ENCODE measurements at regions not wholly inside any gene's neighbourhood (a gene's known extent, or its start where the extent isn't known, plus 50 kb on each side); places are given as distances from the start of the nearest gene placed in this dataset.

DNA sequence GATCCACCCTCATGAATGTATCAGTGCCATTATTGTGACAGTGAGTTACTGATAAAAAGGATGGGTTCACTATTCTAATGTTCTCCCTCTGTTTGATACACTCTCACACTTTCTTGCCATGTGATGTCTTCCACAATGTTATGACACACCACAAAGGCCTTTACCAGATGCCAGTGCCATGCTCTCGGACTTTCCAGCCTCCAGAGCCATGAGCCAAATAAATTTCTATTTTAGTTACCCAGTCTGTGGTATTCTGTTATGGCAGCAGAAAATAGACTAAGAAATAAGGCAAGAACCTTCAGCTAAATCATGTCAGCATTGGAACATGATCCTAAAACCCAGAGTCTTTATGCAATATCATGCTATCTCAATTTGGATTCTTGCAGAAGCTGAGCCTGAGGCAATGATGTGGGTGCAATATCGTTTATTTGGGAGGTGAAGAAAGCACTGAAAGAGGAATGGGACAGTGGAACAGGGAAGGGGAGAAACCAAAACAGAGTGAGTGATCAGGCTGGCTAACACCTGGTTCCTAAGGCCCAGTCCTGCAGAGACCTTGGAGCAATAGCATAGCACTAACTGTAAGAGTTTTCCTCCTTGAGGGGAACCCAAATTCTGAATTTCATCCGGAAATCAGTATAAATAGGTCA, 130.4 kb upstream of the LRFN2 start:
- Histone ChIP-seq H3K36me3 (ENCODE audit: control insufficient read depth, insufficient read depth, low read length) (no peaks in the 10 kb centered on the region), H3K9ac (ENCODE audit: extremely low read depth, low read length, poor library complexity, severe bottlenecking) (no peak overlapping the region), H3K4me3 (ENCODE audit: low read length) (no peak overlapping the region), H3K9me3 (ENCODE audit: control insufficient read depth, low read length) (no peaks in the 10 kb centered on the region), H3K27me3 (ENCODE audit: control insufficient read depth, insufficient read depth, low read length, poor library complexity, severe bottlenecking) (peaks cover 5% of the 10 kb centered on the region), H3K4me1 (ENCODE audit: control insufficient read depth, insufficient read depth, low read length) (peaks cover 4% of the 10 kb centered on the region), H3K27ac (ENCODE audit: low read depth, low read length) (no peak overlapping the region)
- H3K27ac Mint-ChIP-seq: no peak overlapping the region
- peaks cover 29% of the 10 kb centered on the region for H3K4me1 Mint-ChIP-seq
- H3K4me3 Mint-ChIP-seq: no peak overlapping the region
- DNase-seq: no peak
- 81 to 100% methylated on average over 2 to 3 of the region's 3 CpGs for WGBS, 2 experiments (ENCODE audit: insufficient coverage in 1 of 2, insufficient read length in 1 of 2)
- no peaks in the 10 kb centered on the region for H3K9me3 Mint-ChIP-seq
- H3K27me3 Mint-ChIP-seq (ENCODE audit: insufficient read depth): no peaks in the 10 kb centered on the region
- H3K36me3 Mint-ChIP-seq (ENCODE audit: low read depth): no peaks in the 10 kb centered on the region
- TF ChIP-seq, protein P1, sequence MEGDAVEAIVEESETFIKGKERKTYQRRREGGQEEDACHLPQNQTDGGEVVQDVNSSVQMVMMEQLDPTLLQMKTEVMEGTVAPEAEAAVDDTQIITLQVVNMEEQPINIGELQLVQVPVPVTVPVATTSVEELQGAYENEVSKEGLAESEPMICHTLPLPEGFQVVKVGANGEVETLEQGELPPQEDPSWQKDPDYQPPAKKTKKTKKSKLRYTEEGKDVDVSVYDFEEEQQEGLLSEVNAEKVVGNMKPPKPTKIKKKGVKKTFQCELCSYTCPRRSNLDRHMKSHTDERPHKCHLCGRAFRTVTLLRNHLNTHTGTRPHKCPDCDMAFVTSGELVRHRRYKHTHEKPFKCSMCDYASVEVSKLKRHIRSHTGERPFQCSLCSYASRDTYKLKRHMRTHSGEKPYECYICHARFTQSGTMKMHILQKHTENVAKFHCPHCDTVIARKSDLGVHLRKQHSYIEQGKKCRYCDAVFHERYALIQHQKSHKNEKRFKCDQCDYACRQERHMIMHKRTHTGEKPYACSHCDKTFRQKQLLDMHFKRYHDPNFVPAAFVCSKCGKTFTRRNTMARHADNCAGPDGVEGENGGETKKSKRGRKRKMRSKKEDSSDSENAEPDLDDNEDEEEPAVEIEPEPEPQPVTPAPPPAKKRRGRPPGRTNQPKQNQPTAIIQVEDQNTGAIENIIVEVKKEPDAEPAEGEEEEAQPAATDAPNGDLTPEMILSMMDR (conservative IDR thresholded peaks at IDR 0.05): no peak

DNA sequence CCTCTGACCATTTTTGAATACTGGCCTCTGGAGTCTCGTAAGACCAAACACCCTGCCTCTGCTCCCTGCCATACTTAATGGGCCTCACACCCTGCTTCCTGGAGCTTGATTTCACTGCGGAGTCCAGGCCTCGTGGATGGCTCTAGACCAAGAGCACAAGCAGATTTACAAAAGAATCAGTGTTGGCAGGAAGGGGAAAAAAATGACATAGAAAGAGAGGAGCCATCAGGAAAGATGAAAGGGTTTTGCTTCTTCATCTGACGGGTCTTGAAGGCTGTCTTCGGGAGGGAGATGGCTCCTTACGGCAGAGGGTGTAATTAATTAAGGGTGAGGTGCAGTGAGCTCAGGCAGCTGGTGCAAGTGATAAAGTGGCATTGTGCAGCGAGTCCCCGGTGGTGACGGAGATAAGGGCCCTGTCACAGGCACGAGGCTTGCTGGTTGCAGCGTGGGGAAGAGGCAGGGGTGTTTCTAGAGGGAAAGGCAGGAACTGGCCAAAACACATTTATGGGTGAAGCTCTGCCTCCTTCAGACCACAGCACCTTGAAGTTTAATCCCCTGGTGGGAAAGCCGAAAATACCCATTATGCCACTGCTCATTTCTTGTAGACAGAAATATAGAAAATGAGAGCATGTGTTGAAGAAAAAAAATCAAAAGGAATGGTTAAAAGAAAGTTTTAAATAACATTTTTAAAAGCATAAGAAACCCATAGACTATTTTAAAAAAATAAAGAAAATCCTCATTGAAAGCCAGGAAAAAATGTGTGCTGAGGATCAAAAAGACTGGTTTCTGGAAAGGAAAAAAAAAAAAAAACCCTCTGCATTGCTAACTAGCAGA, 128.6 kb upstream of the LRFN2 start:
- peaks cover 3% of the 10 kb centered on the region for H3K27me3 Mint-ChIP-seq (ENCODE audit: insufficient read depth)
- WGBS, 2 experiments (ENCODE audit: insufficient coverage in 1 of 2, insufficient read length in 1 of 2): 74 to 87% methylated on average over 11 to 12 of the region's 12 CpGs

More for the DNA sequence above, 128.6 kb upstream of the LRFN2 start:
- Mint-ChIP-seq H3K27ac (no peak overlapping the region), H3K36me3 (ENCODE audit: low read depth) (no peaks in the 10 kb centered on the region), H3K4me1 (peaks cover 25% of the 10 kb centered on the region), H3K9me3 (no peaks in the 10 kb centered on the region), H3K4me3 (no peak overlapping the region)
- TF ChIP-seq, protein P1 (conservative IDR thresholded peaks at IDR 0.05): no peak
- Histone ChIP-seq H3K9me3 (ENCODE audit: control insufficient read depth, low read length) (no peaks in the 10 kb centered on the region), H3K4me3 (ENCODE audit: low read length) (no peak overlapping the region), H3K27ac (ENCODE audit: low read depth, low read length) (no peak overlapping the region), H3K27me3 (ENCODE audit: control insufficient read depth, insufficient read depth, low read length, poor library complexity, severe bottlenecking) (peaks cover 9% of the 10 kb centered on the region), H3K4me1 (ENCODE audit: control insufficient read depth, insufficient read depth, low read length) (no peaks in the 10 kb centered on the region), H3K36me3 (ENCODE audit: control insufficient read depth, insufficient read depth, low read length) (no peaks in the 10 kb centered on the region), H3K9ac (ENCODE audit: extremely low read depth, low read length, poor library complexity, severe bottlenecking) (no peak overlapping the region)
- peak; percentile 62 for DNase-seq
